Liver (tissue), 3 donors: ENCODE measurements at regions not wholly inside any gene's neighbourhood (a gene's known extent, or its start where the extent isn't known, plus 50 kb on each side); places are given as distances from the start of the nearest gene placed in this dataset.

Source experiments
- FOXA2 ChIP-seq: IDR thresholded peaks from 2 replicates; pipeline ENCODE4 v1.6.1; 2016; ENCODE audit warnings: antibody characterized with exemption
- GABPA ChIP-seq, 2 donors: IDR thresholded peaks in 1 of 2; conservative IDR thresholded peaks in 1 of 2; 2 replicates each; pipeline ENCODE4 v1.6.1; 2016; ENCODE audit warnings: antibody characterized with exemption in 2 of 2, mild to moderate bottlenecking in 1 of 2, moderate library complexity in 1 of 2
- JUND ChIP-seq, 2 donors: IDR thresholded peaks; 2 replicates each; pipeline ENCODE4 v1.6.1; 2016; ENCODE audit warnings: antibody characterized with exemption in 2 of 2
- NR2F2 ChIP-seq: IDR thresholded peaks from 2 replicates; pipeline ENCODE4 v1.6.1; 2016; ENCODE audit warnings: antibody characterized with exemption
- RAD21 ChIP-seq, 2 donors: IDR thresholded peaks; 2 replicates each; pipeline ENCODE4 v1.6.1; 2016; ENCODE audit warnings: antibody characterized with exemption in 2 of 2, mild to moderate bottlenecking in 2 of 2
- REST ChIP-seq: IDR thresholded peaks from 2 replicates; pipeline ENCODE4 v1.6.1; 2016; ENCODE audit warnings: antibody characterized with exemption, mild to moderate bottlenecking
- RXRA ChIP-seq, 2 donors: IDR thresholded peaks; 2 replicates each; pipeline ENCODE4 v1.6.1; 2017 to 2018; ENCODE audit warnings: antibody characterized with exemption in 2 of 2, mild to moderate bottlenecking in 1 of 2
- SP1 ChIP-seq: IDR thresholded peaks from 2 replicates; pipeline ENCODE4 v1.6.1; 2018; ENCODE audit warnings: antibody characterized with exemption, mild to moderate bottlenecking
- TAF1 ChIP-seq: conservative IDR thresholded peaks from 2 replicates; pipeline ENCODE4 v1.6.1; 2016; ENCODE audit warnings: antibody characterized with exemption, mild to moderate bottlenecking
- TF ChIP-seq, protein P1 (sequence below): fragments of 150-350 bp; IDR thresholded peaks from 2 replicates; pipeline ENCODE4 v1.5.1; 2017; ENCODE audit warnings: improper control_type of control experiment, low read depth, low read length; ENCODE audit not compliant: missing input control
- TF ChIP-seq, protein P2 (sequence below): IDR thresholded peaks from 2 replicates; pipeline ENCODE4 v1.6.1; 2016; ENCODE audit warnings: antibody characterized with exemption
- TF ChIP-seq, protein P3 (sequence below): IDR thresholded peaks from 2 replicates; pipeline ENCODE4 v1.6.1; 2016; ENCODE audit warnings: antibody characterized with exemption
- TF ChIP-seq, protein P4 (sequence below): IDR thresholded peaks from 2 replicates; pipeline ENCODE4 v1.6.1; 2016; ENCODE audit warnings: antibody characterized with exemption
- donor health status: healthy.
- donor health status: healthy.

DNA sequence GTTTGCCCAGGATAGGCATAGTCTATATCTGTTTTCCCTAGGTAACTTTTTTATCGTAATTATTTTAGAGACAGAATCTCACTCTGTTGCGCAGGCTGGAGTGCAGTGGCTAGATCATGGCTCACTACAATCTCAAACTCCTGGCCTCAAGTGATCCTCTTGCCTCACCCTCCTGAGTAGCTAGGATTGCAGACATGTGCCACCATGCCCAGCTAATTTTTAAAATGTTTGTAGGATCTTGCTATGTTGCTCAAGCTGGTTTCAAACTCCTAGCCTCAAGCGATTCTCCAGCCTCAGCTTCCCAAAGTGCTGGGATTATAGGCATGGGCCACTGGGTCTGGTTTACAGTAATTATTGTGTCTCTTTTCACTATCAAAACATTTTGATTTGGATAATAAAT is 58.6 kb upstream of the SOX13 start:
- TF ChIP-seq, protein P1, sequence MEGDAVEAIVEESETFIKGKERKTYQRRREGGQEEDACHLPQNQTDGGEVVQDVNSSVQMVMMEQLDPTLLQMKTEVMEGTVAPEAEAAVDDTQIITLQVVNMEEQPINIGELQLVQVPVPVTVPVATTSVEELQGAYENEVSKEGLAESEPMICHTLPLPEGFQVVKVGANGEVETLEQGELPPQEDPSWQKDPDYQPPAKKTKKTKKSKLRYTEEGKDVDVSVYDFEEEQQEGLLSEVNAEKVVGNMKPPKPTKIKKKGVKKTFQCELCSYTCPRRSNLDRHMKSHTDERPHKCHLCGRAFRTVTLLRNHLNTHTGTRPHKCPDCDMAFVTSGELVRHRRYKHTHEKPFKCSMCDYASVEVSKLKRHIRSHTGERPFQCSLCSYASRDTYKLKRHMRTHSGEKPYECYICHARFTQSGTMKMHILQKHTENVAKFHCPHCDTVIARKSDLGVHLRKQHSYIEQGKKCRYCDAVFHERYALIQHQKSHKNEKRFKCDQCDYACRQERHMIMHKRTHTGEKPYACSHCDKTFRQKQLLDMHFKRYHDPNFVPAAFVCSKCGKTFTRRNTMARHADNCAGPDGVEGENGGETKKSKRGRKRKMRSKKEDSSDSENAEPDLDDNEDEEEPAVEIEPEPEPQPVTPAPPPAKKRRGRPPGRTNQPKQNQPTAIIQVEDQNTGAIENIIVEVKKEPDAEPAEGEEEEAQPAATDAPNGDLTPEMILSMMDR = no peak
- TF ChIP-seq JUND (IDR thresholded peaks at IDR 0.05) (no peak), SP1 (no peak), GABPA (IDR thresholded peaks at IDR 0.05 in 1 of 2, conservative IDR thresholded peaks at IDR 0.05 in 1 of 2) (no peak), TAF1 (no peak), NR2F2 (no peak), RXRA (IDR thresholded peaks at IDR 0.05) (no peak), REST (no peak), RAD21 (IDR thresholded peaks at IDR 0.05) (no peak), FOXA2 (no peak)
- TF ChIP-seq, protein P2, sequence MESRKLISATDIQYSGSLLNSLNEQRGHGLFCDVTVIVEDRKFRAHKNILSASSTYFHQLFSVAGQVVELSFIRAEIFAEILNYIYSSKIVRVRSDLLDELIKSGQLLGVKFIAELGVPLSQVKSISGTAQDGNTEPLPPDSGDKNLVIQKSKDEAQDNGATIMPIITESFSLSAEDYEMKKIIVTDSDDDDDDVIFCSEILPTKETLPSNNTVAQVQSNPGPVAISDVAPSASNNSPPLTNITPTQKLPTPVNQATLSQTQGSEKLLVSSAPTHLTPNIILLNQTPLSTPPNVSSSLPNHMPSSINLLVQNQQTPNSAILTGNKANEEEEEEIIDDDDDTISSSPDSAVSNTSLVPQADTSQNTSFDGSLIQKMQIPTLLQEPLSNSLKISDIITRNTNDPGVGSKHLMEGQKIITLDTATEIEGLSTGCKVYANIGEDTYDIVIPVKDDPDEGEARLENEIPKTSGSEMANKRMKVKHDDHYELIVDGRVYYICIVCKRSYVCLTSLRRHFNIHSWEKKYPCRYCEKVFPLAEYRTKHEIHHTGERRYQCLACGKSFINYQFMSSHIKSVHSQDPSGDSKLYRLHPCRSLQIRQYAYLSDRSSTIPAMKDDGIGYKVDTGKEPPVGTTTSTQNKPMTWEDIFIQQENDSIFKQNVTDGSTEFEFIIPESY = no peak
- TF ChIP-seq, protein P3, sequence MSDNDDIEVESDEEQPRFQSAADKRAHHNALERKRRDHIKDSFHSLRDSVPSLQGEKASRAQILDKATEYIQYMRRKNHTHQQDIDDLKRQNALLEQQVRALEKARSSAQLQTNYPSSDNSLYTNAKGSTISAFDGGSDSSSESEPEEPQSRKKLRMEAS = no peak
- TF ChIP-seq, protein P4, sequence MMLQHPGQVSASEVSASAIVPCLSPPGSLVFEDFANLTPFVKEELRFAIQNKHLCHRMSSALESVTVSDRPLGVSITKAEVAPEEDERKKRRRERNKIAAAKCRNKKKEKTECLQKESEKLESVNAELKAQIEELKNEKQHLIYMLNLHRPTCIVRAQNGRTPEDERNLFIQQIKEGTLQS = no peak
